T47D (cell line): ENCODE measurements at regions not wholly inside any gene's neighbourhood (a gene's known extent, or its start where the extent isn't known, plus 50 kb on each side); places are given as distances from the start of the nearest gene placed in this dataset.

ENCODE experiments used
- DNase-seq, 2 experiments: peaks; one replicate each; pipeline versions ENCODE4 v3.0.0 to v3.0.0-alpha.2; 2011 to 2012; ENCODE audit warnings: low read depth in 1 of 2, low spot score in 1 of 2
- JUND ChIP-seq: IDR thresholded peaks from 2 replicates; pipeline ENCODE4 v1.6.1; 2012; ENCODE audit warnings: low read depth
- in situ Hi-C: cut with HindIII; loops from 2 replicates; pipeline ENCODE4 v1.10.0; 2016; ENCODE audit warnings: low sequenced_read_pairs, low pct_unique_long_range_greater_than_20kb

GRCh38 chr13:79778741-79779460 lies 297.9 kb downstream of the NDFIP2 start:
- DNase-seq: no peak
- in situ Hi-C loops: no loop called here
- TF ChIP-seq JUND: no peak

- no peak for DNase-seq
- in situ Hi-C loops: no loop called here
- no peak for TF ChIP-seq JUND
These were observed 296.5 kb downstream of the NDFIP2 start for GRCh38 chr13:79777504-79777903.

- TF ChIP-seq JUND: no peak
- no peak for DNase-seq
- in situ Hi-C loops: no loop called here
These were observed 295.8 kb downstream of the NDFIP2 start for GRCh38 chr13:79776531-79777295.

GRCh38 chr13:79775830-79776229 lies 294.9 kb downstream of the NDFIP2 start:
- peak; percentile 16 to 71 for DNase-seq
- in situ Hi-C loops: no loop called here
- no peak for TF ChIP-seq JUND

GRCh38 chr13:79772811-79773210 lies 291.9 kb downstream of the NDFIP2 start:
- in situ Hi-C loops: no loop called here
- no peak for DNase-seq
- no peak for TF ChIP-seq JUND

- in situ Hi-C loops: no loop called here
- no peak for DNase-seq
- no peak for TF ChIP-seq JUND
These were observed 290.5 kb downstream of the NDFIP2 start for GRCh38 chr13:79771493-79771892.

- in situ Hi-C loops: no loop called here
- DNase-seq: no peak
- TF ChIP-seq JUND: no peak
These were observed 289.1 kb downstream of the NDFIP2 start for GRCh38 chr13:79770056-79770455.

- TF ChIP-seq JUND: peak; percentile 90
- in situ Hi-C loops: no loop called here
- peak; percentile 22 to 84 for DNase-seq
These were observed 286.2 kb downstream of the NDFIP2 start for GRCh38 chr13:79767126-79767525.

GRCh38 chr13:79765331-79765730 lies 284.4 kb downstream of the NDFIP2 start:
- in situ Hi-C loops: no loop called here
- TF ChIP-seq JUND: no peak
- no peak for DNase-seq

- TF ChIP-seq JUND: no peak
- DNase-seq: peak in 1 of 2 experiments; percentile 28
- in situ Hi-C loops: no loop called here
These were observed 269.1 kb downstream of the NDFIP2 start for GRCh38 chr13:79749984-79750551.

GRCh38 chr13:79749566-79749965 lies 268.6 kb downstream of the NDFIP2 start:
- in situ Hi-C loops: no loop called here
- no peak for TF ChIP-seq JUND
- no peak for DNase-seq

- TF ChIP-seq JUND: no peak
- in situ Hi-C loops: no loop called here
- no peak for DNase-seq
These were observed 264.1 kb downstream of the NDFIP2 start for GRCh38 chr13:79745081-79745480.

- in situ Hi-C loops: no loop called here
- no peak for DNase-seq
- no peak for TF ChIP-seq JUND
These were observed 262.0 kb downstream of the NDFIP2 start for GRCh38 chr13:79742923-79743322.
